ENCODE measurements at regions not wholly inside any gene's neighbourhood (a gene's known extent, or its start where the extent isn't known, plus 50 kb on each side); places are given as distances from the start of the nearest gene placed in this dataset.
A peak's percentile ranks its signal among the peaks of the same experiment; 100 is the strongest.

DNA sequence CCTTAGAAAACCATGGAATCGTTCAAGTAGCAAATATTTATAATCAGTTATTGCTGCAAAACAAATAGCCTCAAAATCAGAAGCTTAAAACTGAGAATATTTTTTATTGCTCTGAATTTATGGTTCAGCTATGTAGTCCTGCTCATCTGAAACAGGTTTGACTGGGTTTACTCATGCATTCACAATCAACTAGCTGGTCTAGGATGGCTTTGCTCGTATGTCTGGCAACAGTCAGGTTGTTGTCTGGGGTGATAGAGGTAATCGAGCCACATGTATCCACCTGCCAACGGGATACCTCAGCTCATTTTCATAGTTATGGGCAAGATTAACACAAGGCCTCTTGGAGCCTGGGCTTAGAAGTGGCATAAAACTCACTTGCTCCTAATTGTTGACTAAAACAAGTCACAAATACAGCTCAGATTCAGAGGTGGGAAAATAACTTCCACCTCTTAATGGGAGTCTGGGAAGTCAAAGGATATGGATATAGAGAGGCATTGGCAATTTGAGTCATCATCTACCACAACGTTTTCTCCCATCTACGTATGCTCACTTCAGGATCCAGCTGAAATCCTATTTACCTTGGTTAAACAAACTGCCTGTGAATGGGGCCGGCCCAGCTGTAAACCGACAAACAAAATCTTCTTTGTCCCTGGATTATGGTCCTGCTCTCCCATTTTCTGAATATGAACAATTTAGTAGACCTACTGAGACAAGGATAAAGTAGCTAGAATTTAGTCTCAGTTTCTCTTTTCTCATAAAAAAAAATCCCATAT, 54.5 kb upstream of the TENT5A start:
- Histone ChIP-seq H3K79me1 (ENCODE audit: low read depth, low read length) (no peaks in the 10 kb centered on the region), H4K8ac (ENCODE audit: extremely low read depth, insufficient read depth, low read length) (no peak overlapping the region), H3K23ac (ENCODE audit: insufficient read length) (no peak overlapping the region), H4K5ac (ENCODE audit: insufficient read length, low read depth, low read length) (no peak overlapping the region), H3K4me2 (ENCODE audit: insufficient read depth in 1 of 2, low read depth in 2 of 2, low read length in 2 of 2) (no peak overlapping the region), H3K27ac (ENCODE audit: low read depth, low read length) (no peak overlapping the region), H2BK15ac (ENCODE audit: low read length) (no peak overlapping the region), H2BK12ac (ENCODE audit: low read depth, low read length) (no peak overlapping the region), H3K79me2 (ENCODE audit: control insufficient read depth in 1 of 2, insufficient read depth in 2 of 2, low read length in 2 of 2) (no peaks in the 10 kb centered on the region), H2BK5ac (ENCODE audit: low read depth, low read length) (no peak overlapping the region), H3K27me3 (replicated peaks in 1 of 4; ENCODE audit: control insufficient read depth in 3 of 4, extremely low read depth in 1 of 4, insufficient read depth in 3 of 4, low read length in 3 of 4) (no peaks in the 10 kb centered on the region), H3K56ac (replicated peaks; ENCODE audit: insufficient read length, low read depth, low read length) (no peak overlapping the region), H3K9me3 (ENCODE audit: insufficient read depth in 2 of 2, low read depth in 1 of 2, low read length in 1 of 2) (no peaks in the 10 kb centered on the region), H4K91ac (replicated peaks; ENCODE audit: insufficient read length, low read length) (no peak overlapping the region), H2AK5ac (ENCODE audit: low read depth, low read length) (no peak overlapping the region), H3K4me1 (replicated peaks in 1 of 4; ENCODE audit: control insufficient read depth in 3 of 4, insufficient read depth in 4 of 4, low read length in 3 of 4) (no peaks in the 10 kb centered on the region), H3K18ac (ENCODE audit: extremely low read depth, low read length) (no peak overlapping the region), H3K9ac (replicated peaks in 1 of 4; ENCODE audit: extremely low read depth in 1 of 4, low read depth in 3 of 4, low read length in 3 of 4) (no peak overlapping the region), H2BK120ac (replicated peaks; ENCODE audit: low read depth, low read length) (no peak overlapping the region), H2BK20ac (ENCODE audit: low read length) (no peak overlapping the region), H3K4me3 (ENCODE audit: extremely low read depth in 1 of 4, insufficient read depth in 2 of 4, low read depth in 3 of 4, low read length in 4 of 4) (no peak overlapping the region), H3K36me3 (ENCODE audit: control insufficient read depth in 2 of 4, insufficient read depth in 4 of 4, low read length in 3 of 4) (no peaks in the 10 kb centered on the region), H4K20me1 (replicated peaks in 1 of 2; ENCODE audit: control insufficient read depth in 1 of 2, insufficient read depth in 2 of 2, low read length in 2 of 2) (no peaks in the 10 kb centered on the region), H3K23me2 (ENCODE audit: low read depth, low read length) (no peaks in the 10 kb centered on the region), H2AFZ (ENCODE audit: low read length) (peak overlapping the region; percentile 55; the same call in 1 of the 2 replicates), H3K14ac (ENCODE audit: insufficient read length) (no peak overlapping the region), H3K4ac (replicated peaks; ENCODE audit: insufficient read length, low read depth, low read length) (no peak overlapping the region)
- FAIRE-seq (no peak), DNase-seq (ENCODE audit: low read depth in 1 of 2, low spot score in 2 of 2) (no peak)
- CTCF ChIA-PET (ENCODE audit: partially characterized antibody) = interaction anchor here (0.9 to 2.8 kb wide), 7 partner anchors 9 to 731 kb away, joined by 3 to 10 read pairs (median 3); no protein-coding TSS in a partner anchor
- POLR2A ChIA-PET (ENCODE audit: partially characterized antibody) = interaction anchor here (0.5 kb wide), 1 partner anchor 975 kb away, joined by 3 read pairs; no protein-coding TSS in a partner anchor
- no peak for TF ChIP-seq POU5F1 (IDR thresholded peaks at IDR 0.05; ENCODE audit: low read depth, low read length)
- TF ChIP-seq SP1 (IDR thresholded peaks at IDR 0.05; ENCODE audit: low read depth, low read length) = no peak
- no peak for TF ChIP-seq TBP (IDR thresholded peaks at IDR 0.05; ENCODE audit: low read depth, low read length)
- TF ChIP-seq, protein P1, sequence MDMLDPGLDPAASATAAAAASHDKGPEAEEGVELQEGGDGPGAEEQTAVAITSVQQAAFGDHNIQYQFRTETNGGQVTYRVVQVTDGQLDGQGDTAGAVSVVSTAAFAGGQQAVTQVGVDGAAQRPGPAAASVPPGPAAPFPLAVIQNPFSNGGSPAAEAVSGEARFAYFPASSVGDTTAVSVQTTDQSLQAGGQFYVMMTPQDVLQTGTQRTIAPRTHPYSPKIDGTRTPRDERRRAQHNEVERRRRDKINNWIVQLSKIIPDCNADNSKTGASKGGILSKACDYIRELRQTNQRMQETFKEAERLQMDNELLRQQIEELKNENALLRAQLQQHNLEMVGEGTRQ (IDR thresholded peaks at IDR 0.05; ENCODE audit: low read length) = no peak
- TF ChIP-seq NANOG (IDR thresholded peaks at IDR 0.05; ENCODE audit: insufficient read depth, low read depth, low read length, poor library complexity, severe bottlenecking) = no peak
- TF ChIP-seq KDM1A (IDR thresholded peaks at IDR 0.05; ENCODE audit: borderline replicate concordance, low read length) = no peak
- TF ChIP-seq, protein P2, sequence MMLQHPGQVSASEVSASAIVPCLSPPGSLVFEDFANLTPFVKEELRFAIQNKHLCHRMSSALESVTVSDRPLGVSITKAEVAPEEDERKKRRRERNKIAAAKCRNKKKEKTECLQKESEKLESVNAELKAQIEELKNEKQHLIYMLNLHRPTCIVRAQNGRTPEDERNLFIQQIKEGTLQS (IDR thresholded peaks at IDR 0.05; ENCODE audit: insufficient read depth, low read depth, low read length) = no peak
- no peak for TF ChIP-seq YY1 (IDR thresholded peaks at IDR 0.05; ENCODE audit: low read depth, low read length)
- TF ChIP-seq RFX5 (IDR thresholded peaks at IDR 0.05; ENCODE audit: borderline replicate concordance, low read depth, low read length) = no peak
- no peak for TF ChIP-seq CHD1 (IDR thresholded peaks at IDR 0.05; ENCODE audit: low read depth, low read length)
- no peak for TF ChIP-seq SUZ12 (IDR thresholded peaks at IDR 0.05; ENCODE audit: low read length)
- TF ChIP-seq RXRA (IDR thresholded peaks at IDR 0.05; ENCODE audit: insufficient read depth, low read depth, low read length) = no peak
- WGBS, 2 experiments (ENCODE audit: extremely low coverage in 1 of 2, insufficient coverage in 1 of 2, insufficient read length in 1 of 2, insufficient replicate concordance in 2 of 2, low coverage in 1 of 2, low lambda C conversion rate in 2 of 2, missing lambda C conversion rate in 1 of 2) = 92% methylated on average over 8 of the region's 8 CpGs; no CpG with 5 or more reads in 1 of the 2 experiments

Measured in H1 (cell line).